ENCODE measurements at regions not wholly inside any gene's neighbourhood (a gene's known extent, or its start where the extent isn't known, plus 50 kb on each side); places are given as distances from the start of the nearest gene placed in this dataset.
"Not testable (repeated sequence)": the region's sequence is repeated elsewhere in the genome, so short reads cannot be mapped to it uniquely, and the experiment has no call there.

DNA sequence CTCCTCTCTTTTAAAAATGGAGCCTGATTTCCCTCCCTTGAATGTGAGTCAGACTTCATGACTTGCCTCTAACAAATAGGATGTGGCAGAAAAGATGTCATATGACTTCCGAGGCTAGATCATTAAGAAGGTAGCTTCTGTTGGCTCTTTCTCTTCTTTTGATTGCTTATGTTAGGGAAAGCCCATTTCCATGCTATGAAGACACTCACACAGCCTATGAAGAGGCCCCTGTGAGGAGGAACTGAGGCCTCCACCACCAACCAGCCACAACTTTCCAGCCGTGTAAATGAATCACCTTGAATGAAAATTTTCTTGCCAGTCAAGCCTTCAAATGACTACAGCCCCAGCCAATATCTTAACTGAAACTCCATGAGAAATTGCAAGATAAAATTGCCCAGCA is 413.4 kb downstream of the TMEM38B start:
- ChIA-PET CTCF (no interaction called here), POLR2A (no interaction called here)
- Histone ChIP-seq H3K4me3 (replicated peaks in 1 of 3; ENCODE audit: insufficient read depth in 1 of 3, low read depth in 1 of 3, low read length in 3 of 3) (no peak overlapping the region), H3K27ac (ENCODE audit: insufficient read depth, low read depth, low read length) (no peak overlapping the region), H3K9ac (replicated peaks; ENCODE audit: extremely low read depth, insufficient read depth, low read length) (no peak overlapping the region), H3K9me1 (replicated peaks; ENCODE audit: control insufficient read depth, extremely low read depth, insufficient read depth, low read length) (no peaks in the 10 kb centered on the region), H4K20me1 (replicated peaks; ENCODE audit: control insufficient read depth, extremely low read depth, insufficient read depth, low read length) (no peaks in the 10 kb centered on the region), H3K4me1 (ENCODE audit: control insufficient read depth, extremely low read depth, insufficient read depth, low read length) (no peaks in the 10 kb centered on the region), H3K36me3 (ENCODE audit: control insufficient read depth in 2 of 2, extremely low read depth in 1 of 2, insufficient read depth in 2 of 2, low read length in 2 of 2) (no peaks in the 10 kb centered on the region), H3K4me2 (ENCODE audit: insufficient read depth, low read length) (no peak overlapping the region), H3K79me2 (ENCODE audit: control insufficient read depth, insufficient read depth, low read length) (no peaks in the 10 kb centered on the region), H3K9me3 (replicated peaks; ENCODE audit: control insufficient read depth, insufficient read depth, low read length) (peaks cover 2% of the 10 kb centered on the region), H2AFZ (ENCODE audit: low read depth, low read length) (no peak overlapping the region), H3K27me3 (ENCODE audit: control insufficient read depth in 2 of 2, insufficient read depth in 2 of 2, low read length in 2 of 2) (no peaks in the 10 kb centered on the region)
- dilution Hi-C loops (cut with MboI; ENCODE audit: extremely low pct_ligation_motif_present, low sequenced_read_pairs) (no loop called here), intact Hi-C loops (cut with micrococcal nuclease) (no loop called here)
- DNase-seq (ENCODE audit: low read depth, low spot score) (no peak), FAIRE-seq (no peak)
- no TSS peak for BruUV-seq (replicated peaks)
- TF ChIP-seq EZH2 (IDR thresholded peaks at IDR 0.05; ENCODE audit: borderline replicate concordance, low read depth, low read length, severe bottlenecking) (no peak), MYC (IDR thresholded peaks at IDR 0.05; ENCODE audit: low read depth, low read length) (no peak), JUN (IDR thresholded peaks at IDR 0.05; ENCODE audit: borderline replicate concordance, insufficient read depth, insufficient read length, low read depth) (no peak), GATA2 (IDR thresholded peaks at IDR 0.05; ENCODE audit: insufficient read depth, insufficient read length, low read depth, low read length) (no peak), POLR2AphosphoS5 (IDR thresholded peaks at IDR 0.05; ENCODE audit: insufficient read depth, low read depth, low read length) (no peak), POLR2A (IDR thresholded peaks at IDR 0.05; ENCODE audit: low read depth, low read length) (no peak), FOS (IDR thresholded peaks at IDR 0.05; ENCODE audit: borderline replicate concordance, insufficient read depth, low read length) (no peak)
- TF ChIP-seq, protein P1, sequence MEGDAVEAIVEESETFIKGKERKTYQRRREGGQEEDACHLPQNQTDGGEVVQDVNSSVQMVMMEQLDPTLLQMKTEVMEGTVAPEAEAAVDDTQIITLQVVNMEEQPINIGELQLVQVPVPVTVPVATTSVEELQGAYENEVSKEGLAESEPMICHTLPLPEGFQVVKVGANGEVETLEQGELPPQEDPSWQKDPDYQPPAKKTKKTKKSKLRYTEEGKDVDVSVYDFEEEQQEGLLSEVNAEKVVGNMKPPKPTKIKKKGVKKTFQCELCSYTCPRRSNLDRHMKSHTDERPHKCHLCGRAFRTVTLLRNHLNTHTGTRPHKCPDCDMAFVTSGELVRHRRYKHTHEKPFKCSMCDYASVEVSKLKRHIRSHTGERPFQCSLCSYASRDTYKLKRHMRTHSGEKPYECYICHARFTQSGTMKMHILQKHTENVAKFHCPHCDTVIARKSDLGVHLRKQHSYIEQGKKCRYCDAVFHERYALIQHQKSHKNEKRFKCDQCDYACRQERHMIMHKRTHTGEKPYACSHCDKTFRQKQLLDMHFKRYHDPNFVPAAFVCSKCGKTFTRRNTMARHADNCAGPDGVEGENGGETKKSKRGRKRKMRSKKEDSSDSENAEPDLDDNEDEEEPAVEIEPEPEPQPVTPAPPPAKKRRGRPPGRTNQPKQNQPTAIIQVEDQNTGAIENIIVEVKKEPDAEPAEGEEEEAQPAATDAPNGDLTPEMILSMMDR (IDR thresholded peaks at IDR 0.05; ENCODE audit: extremely low read depth in 1 of 2, insufficient read depth in 1 of 2, low read depth in 1 of 2, low read length in 2 of 2), result no peak
- TF ChIP-seq, protein P2, sequence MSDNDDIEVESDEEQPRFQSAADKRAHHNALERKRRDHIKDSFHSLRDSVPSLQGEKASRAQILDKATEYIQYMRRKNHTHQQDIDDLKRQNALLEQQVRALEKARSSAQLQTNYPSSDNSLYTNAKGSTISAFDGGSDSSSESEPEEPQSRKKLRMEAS (IDR thresholded peaks at IDR 0.05; ENCODE audit: insufficient read depth, insufficient read length), result no peak

DNA sequence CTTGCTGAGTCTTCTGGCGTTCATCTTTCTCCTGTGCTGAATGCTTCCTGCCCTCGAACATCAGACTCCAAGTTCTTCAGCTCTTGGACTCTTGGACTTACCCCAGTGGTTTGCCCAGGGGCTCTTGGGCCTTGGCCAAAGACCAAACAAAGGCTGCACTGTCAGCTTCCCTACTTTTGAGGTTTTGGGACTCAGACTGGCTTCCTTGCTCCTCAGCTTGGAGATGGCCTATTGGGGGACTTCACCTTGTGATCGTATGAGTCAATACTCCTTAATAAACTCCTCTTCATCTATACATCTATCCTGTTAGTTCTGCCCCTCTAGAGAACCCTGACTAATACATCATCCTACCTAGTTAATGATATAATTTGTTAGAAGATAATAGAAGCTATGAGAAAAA is 415.4 kb downstream of the TMEM38B start:
- intact Hi-C loops (cut with micrococcal nuclease); H3K79me2 ChIP-seq (ENCODE audit: control insufficient read depth, insufficient read depth, low read length); POLR2A ChIA-PET; H3K9ac ChIP-seq (replicated peaks; ENCODE audit: extremely low read depth, insufficient read depth, low read length); H3K36me3 ChIP-seq (ENCODE audit: control insufficient read depth in 2 of 2, extremely low read depth in 1 of 2, insufficient read depth in 2 of 2, low read length in 2 of 2); DNase-seq (ENCODE audit: low read depth, low spot score); H2AFZ ChIP-seq (ENCODE audit: low read depth, low read length); H3K27ac ChIP-seq (ENCODE audit: insufficient read depth, low read depth, low read length); dilution Hi-C loops (cut with MboI; ENCODE audit: extremely low pct_ligation_motif_present, low sequenced_read_pairs); CTCF ChIA-PET; H3K9me3 ChIP-seq (replicated peaks; ENCODE audit: control insufficient read depth, insufficient read depth, low read length); H3K27me3 ChIP-seq (ENCODE audit: control insufficient read depth in 2 of 2, insufficient read depth in 2 of 2, low read length in 2 of 2); H3K9me1 ChIP-seq (replicated peaks; ENCODE audit: control insufficient read depth, extremely low read depth, insufficient read depth, low read length); H4K20me1 ChIP-seq (replicated peaks; ENCODE audit: control insufficient read depth, extremely low read depth, insufficient read depth, low read length); H3K4me1 ChIP-seq (ENCODE audit: control insufficient read depth, extremely low read depth, insufficient read depth, low read length); H3K4me2 ChIP-seq (ENCODE audit: insufficient read depth, low read length); FAIRE-seq; H3K4me3 ChIP-seq (replicated peaks in 1 of 3; ENCODE audit: insufficient read depth in 1 of 3, low read depth in 1 of 3, low read length in 3 of 3); BruUV-seq (replicated peaks): not testable (repeated sequence)
